ENCODE measurements at regions not wholly inside any gene's neighbourhood (a gene's known extent, or its start where the extent isn't known, plus 50 kb on each side); places are given as distances from the start of the nearest gene placed in this dataset.

- TF ChIP-seq FOXP1 (CRISPR knock-in tag; IDR thresholded peaks at IDR 0.05; ENCODE audit: borderline replicate concordance) (no peak), NFATC4 (CRISPR knock-in tag; IDR thresholded peaks at IDR 0.05) (no peak), CBFB (CRISPR knock-in tag; IDR thresholded peaks at IDR 0.05; ENCODE audit: low read depth) (no peak), CREB1 (CRISPR knock-in tag; IDR thresholded peaks at IDR 0.05) (no peak), KAT7 (CRISPR knock-in tag; IDR thresholded peaks at IDR 0.05; ENCODE audit: borderline replicate concordance) (no peak), ATF3 (CRISPR knock-in tag; conservative IDR thresholded peaks at IDR 0.05) (no peak), ATF6 (CRISPR knock-in tag; IDR thresholded peaks at IDR 0.05) (no peak), MYBL2 (CRISPR knock-in tag; IDR thresholded peaks at IDR 0.05) (no peak)
- DNase-seq (ENCODE audit: low spot score) (no peak), ATAC-seq (no peak)
- Mint-ChIP-seq H3K27me3 (ENCODE audit: low read depth) (no peaks in the 10 kb centered on the region), H3K27ac (no peak overlapping the region), H3K4me1 (peaks cover 5% of the 10 kb centered on the region), H3K36me3 (no peaks in the 10 kb centered on the region), H3K9me3 (no peaks in the 10 kb centered on the region), H3K4me3 (no peak overlapping the region)
- ChIA-PET POLR2A (no interaction called here), CTCF (interaction anchor here (1.3 to 1.6 kb wide), 2 partner anchors 28 to 365 kb away, joined by 4 to 5 read pairs; no protein-coding TSS in a partner anchor)
These were observed 366.1 kb upstream of the ZNF385D start for GRCh38 chr3:22117091-22117490.

- Mint-ChIP-seq H3K4me1 (peaks cover 5% of the 10 kb centered on the region), H3K27ac (no peak overlapping the region), H3K9me3 (no peaks in the 10 kb centered on the region), H3K36me3 (no peaks in the 10 kb centered on the region), H3K4me3 (no peak overlapping the region), H3K27me3 (ENCODE audit: low read depth) (no peaks in the 10 kb centered on the region)
- ChIA-PET POLR2A (no interaction called here), CTCF (no interaction called here)
- TF ChIP-seq CBFB (CRISPR knock-in tag; IDR thresholded peaks at IDR 0.05; ENCODE audit: low read depth) (no peak), IRF2 (CRISPR knock-in tag; IDR thresholded peaks at IDR 0.05; ENCODE audit: borderline replicate concordance, low read depth) (no peak), CTCF (IDR thresholded peaks at IDR 0.05) (peak; percentile 41; the same call in 1 of the 2 replicates), GRHL2 (CRISPR knock-in tag; IDR thresholded peaks at IDR 0.05; ENCODE audit: insufficient replicate concordance, severe bottlenecking) (no peak), HMGXB4 (CRISPR knock-in tag; IDR thresholded peaks at IDR 0.05) (no peak), CDX4 (CRISPR knock-in tag; IDR thresholded peaks at IDR 0.05; ENCODE audit: borderline replicate concordance) (no peak)
- ATAC-seq: no peak
- no peak for DNase-seq (ENCODE audit: low spot score)
These were observed 366.8 kb upstream of the ZNF385D start for GRCh38 chr3:22117751-22118346.

- POLR2A ChIA-PET: no interaction called here
- Mint-ChIP-seq H3K4me1 (peaks cover 5% of the 10 kb centered on the region), H3K4me3 (no peak overlapping the region), H3K36me3 (no peaks in the 10 kb centered on the region), H3K27me3 (ENCODE audit: low read depth) (no peaks in the 10 kb centered on the region), H3K9me3 (no peaks in the 10 kb centered on the region), H3K27ac (no peak overlapping the region)
- DNase-seq (ENCODE audit: low spot score): no peak
- CTCF ChIA-PET: no interaction called here
- no peak for ATAC-seq
- no peak for TF ChIP-seq MAX (CRISPR knock-in tag; IDR thresholded peaks at IDR 0.05)
- TF ChIP-seq SP1 (CRISPR knock-in tag; conservative IDR thresholded peaks at IDR 0.05): no peak
- no peak for TF ChIP-seq ZSCAN18 (CRISPR knock-in tag; IDR thresholded peaks at IDR 0.05)
- TF ChIP-seq CTCF (IDR thresholded peaks at IDR 0.05): no peak
These were observed 367.5 kb upstream of the ZNF385D start for GRCh38 chr3:22118542-22118941.

Measured in WTC11 (cell line).